Activated CD4-positive, alpha-beta T cell treated with anti-CD3 and anti-CD28 coated beads, Interleukin-2, amount 10 ng/mL, durations not matched to agents 7 days and 5 days (primary cell): ENCODE measurements at regions not wholly inside any gene's neighbourhood (a gene's known extent, or its start where the extent isn't known, plus 50 kb on each side); places are given as distances from the start of the nearest gene placed in this dataset.

Source experiments
- CTCF ChIA-PET: fragments of 350-600 bp; sonication (Branson Sonifier 250); formaldehyde crosslinking; loops from one replicate; lab custom pipeline; 2021; ENCODE audit warnings: antibody characterized with exemption; lab: Charles Lee
- POLR2A ChIA-PET: fragments of 350-600 bp; sonication (Branson Sonifier 250); formaldehyde crosslinking; loops from one replicate; lab custom pipeline; 2021; ENCODE audit warnings: antibody characterized with exemption; lab: Charles Lee
- DNase-seq: peaks from one replicate; pipeline ENCODE4 v3.0.0-alpha.2; 2020
- H3K27ac Mint-ChIP-seq: one replicate; pipeline ENCODE4 v1.8.0; 2021; ENCODE audit warnings: mild to moderate bottlenecking, moderate library complexity, mixed read lengths
- H3K27me3 Mint-ChIP-seq: one replicate; pipeline ENCODE4 v1.8.0; 2021; ENCODE audit warnings: mixed read lengths
- H3K36me3 Mint-ChIP-seq: one replicate; pipeline ENCODE4 v1.8.0; 2021; ENCODE audit warnings: low read depth, mixed read lengths
- H3K4me1 Mint-ChIP-seq: one replicate; pipeline ENCODE4 v1.8.0; 2021; ENCODE audit warnings: mixed read lengths
- H3K4me3 Mint-ChIP-seq: one replicate; pipeline ENCODE4 v1.8.0; 2021; ENCODE audit warnings: mild to moderate bottlenecking, moderate library complexity, mixed read lengths
- H3K9me3 Mint-ChIP-seq: one replicate; pipeline ENCODE4 v1.8.0; 2021; ENCODE audit warnings: mixed read lengths

DNA sequence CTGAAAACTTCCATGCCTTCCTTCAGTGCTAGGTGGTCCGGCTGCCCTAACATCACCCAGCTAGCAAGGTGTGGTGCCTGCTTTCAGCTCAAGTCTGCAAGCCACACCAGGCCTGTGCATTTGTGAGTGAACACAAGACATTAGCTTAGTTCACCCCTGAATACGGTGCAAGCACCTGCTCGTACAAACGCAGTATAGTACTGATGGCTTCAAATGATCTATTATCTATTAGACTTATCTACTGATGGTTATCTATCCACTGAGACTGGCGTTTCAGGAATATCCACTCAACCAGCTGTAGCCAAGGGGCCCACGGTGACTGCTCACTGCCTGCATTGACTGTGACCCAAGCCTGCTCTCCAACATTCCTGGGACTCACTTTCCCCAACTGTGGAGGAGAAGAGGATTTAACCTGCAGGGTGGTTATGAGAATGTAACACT, 155.9 kb downstream of the SHOX start:
- Mint-ChIP-seq H3K27ac (no peak overlapping the region), H3K27me3 (peaks cover 10% of the 10 kb centered on the region), H3K9me3 (no peaks in the 10 kb centered on the region), H3K4me3 (no peak overlapping the region), H3K4me1 (no peaks in the 10 kb centered on the region), H3K36me3 (no peaks in the 10 kb centered on the region)
- ChIA-PET CTCF (no interaction called here), POLR2A (no interaction called here)
- no peak for DNase-seq

DNA sequence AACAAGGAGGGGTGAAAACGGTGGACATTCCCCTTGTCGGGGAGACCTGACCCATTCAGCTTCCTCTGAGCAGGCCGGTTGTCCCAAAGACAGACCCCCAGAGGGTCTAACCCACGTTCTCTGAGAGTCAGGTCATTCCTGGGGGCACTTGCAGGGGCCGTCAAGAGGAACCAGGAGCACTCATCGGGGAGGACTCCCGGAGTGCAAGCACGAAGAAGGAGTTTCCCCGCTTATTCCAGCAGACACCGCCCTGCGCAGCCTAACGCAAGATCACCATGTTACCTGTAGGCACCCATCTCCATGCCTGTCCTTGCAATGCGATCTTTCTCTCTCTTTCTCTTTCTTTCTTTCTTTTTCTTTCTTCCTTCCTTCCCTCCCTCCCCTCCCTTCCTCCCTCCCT, 154.2 kb downstream of the SHOX start:
- Mint-ChIP-seq H3K4me3 (no peak overlapping the region), H3K4me1 (no peaks in the 10 kb centered on the region), H3K27me3 (no peaks in the 10 kb centered on the region), H3K27ac (no peak overlapping the region), H3K36me3 (no peaks in the 10 kb centered on the region), H3K9me3 (no peaks in the 10 kb centered on the region)
- CTCF ChIA-PET, result no interaction called here
- POLR2A ChIA-PET, result no interaction called here
- DNase-seq, result no peak

DNA sequence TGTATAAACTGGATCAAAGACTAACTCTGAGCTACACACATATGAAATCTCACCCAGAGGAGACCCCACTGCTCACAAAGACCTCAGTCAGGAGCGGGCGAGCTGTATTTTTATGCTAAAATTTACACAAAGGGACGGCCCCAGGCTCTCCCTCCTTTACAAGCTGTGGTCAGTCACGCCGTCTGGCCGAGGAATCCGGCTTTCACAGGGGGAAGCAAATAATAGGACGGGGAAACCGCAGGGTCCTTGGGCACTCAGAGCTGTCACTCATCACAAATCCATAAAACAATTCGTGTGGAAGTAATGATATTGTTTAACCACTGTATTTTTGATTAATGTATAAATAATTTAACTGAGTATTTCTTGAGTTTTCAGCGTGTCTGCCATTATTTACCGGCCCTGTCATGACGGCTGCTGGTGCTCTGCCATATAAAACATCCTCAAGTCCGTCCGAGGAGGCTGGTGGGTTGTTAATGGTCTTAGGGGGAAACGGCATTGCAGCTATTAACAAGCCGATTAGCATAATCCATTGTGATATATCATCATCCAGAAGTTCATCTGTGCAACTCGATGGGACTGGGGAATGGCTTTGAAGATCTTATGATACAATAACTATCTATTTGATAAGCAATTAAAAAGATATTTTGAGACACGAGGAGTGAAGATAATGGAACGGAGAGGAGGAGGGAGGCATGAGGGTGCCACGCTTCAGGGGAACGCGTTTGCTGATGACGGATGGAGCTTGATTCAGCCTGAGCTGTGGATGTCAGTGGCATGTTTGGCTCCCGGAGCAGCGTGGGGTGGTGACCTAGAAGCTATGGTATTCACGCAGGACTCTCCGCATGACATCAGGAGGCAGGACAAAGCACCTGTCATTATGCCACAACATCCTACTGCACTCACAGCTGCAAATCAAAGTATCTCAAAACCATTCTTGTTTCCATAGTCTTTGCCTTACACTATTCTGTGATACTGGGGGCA, 150.9 kb downstream of the SHOX start:
- Mint-ChIP-seq H3K36me3 (no peaks in the 10 kb centered on the region), H3K4me1 (no peaks in the 10 kb centered on the region), H3K27me3 (no peaks in the 10 kb centered on the region), H3K9me3 (peaks cover 3% of the 10 kb centered on the region), H3K4me3 (no peak overlapping the region), H3K27ac (no peak overlapping the region)
- CTCF ChIA-PET, result no interaction called here
- POLR2A ChIA-PET, result no interaction called here
- no peak for DNase-seq

DNA sequence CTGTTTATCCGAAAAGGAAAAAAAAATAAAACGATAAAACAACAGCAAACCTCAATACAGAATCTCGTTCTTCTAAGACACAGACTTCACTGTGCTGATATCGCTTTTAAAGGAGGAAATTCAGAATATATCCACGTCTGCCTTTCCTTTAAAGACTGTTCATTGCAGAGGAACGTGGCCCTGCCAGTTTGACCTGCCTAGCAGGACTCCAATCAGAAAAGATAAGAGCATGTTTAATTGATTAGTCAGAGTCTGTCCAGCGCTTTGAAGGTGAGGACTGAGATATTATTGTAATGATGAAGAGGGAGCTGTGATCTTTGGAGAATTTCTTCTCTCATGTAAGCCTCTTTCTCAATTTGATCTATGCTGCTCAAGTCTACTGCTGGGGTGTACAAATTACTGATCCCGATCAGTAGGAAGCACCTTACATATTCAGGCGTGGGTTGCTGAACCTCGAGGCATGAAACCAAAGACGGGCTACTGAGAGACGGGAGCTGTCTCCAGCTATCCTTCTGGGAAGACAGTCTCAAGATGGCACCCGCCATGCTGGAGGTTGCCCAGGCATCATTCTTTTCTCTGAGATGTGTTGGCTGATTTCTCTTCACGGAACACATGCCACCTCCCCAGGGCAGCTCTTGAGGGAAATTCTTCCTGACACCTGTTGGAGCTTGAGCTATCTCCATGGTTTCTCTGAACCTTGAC, 146.1 kb downstream of the SHOX start:
- H3K27me3 Mint-ChIP-seq, result no peaks in the 10 kb centered on the region
- H3K9me3 Mint-ChIP-seq, result peaks cover 3% of the 10 kb centered on the region
- ChIA-PET CTCF (no interaction called here), POLR2A (no interaction called here)
- H3K36me3 Mint-ChIP-seq, result no peaks in the 10 kb centered on the region
- DNase-seq, result no peak
- no peak overlapping the region for H3K27ac Mint-ChIP-seq
- H3K4me1 Mint-ChIP-seq, result no peaks in the 10 kb centered on the region
- no peak overlapping the region for H3K4me3 Mint-ChIP-seq

DNA sequence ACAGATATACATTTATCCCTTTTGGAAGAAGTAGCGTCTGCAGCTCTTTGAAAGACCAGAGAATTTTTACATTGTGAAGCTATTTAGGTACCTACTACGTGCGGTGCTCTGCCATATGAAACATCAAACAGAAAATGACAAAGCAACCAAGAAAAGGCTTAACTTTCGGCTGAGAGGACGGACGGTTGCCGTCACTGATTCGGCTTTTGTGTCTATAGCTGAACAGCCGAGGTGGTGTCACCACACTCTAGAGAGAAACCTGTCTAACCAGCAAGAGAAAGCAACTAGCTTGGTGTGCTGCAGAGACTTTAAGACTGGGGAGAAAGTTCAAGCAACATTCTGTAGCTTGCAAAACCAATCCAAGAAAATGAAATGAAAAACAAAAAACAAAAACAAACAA, 145.5 kb downstream of the SHOX start:
- Mint-ChIP-seq H3K4me3 (no peak overlapping the region), H3K4me1 (no peaks in the 10 kb centered on the region), H3K9me3 (peaks cover 3% of the 10 kb centered on the region), H3K36me3 (no peaks in the 10 kb centered on the region), H3K27me3 (no peaks in the 10 kb centered on the region), H3K27ac (no peak overlapping the region)
- CTCF ChIA-PET, result no interaction called here
- POLR2A ChIA-PET, result no interaction called here
- no peak for DNase-seq

DNA sequence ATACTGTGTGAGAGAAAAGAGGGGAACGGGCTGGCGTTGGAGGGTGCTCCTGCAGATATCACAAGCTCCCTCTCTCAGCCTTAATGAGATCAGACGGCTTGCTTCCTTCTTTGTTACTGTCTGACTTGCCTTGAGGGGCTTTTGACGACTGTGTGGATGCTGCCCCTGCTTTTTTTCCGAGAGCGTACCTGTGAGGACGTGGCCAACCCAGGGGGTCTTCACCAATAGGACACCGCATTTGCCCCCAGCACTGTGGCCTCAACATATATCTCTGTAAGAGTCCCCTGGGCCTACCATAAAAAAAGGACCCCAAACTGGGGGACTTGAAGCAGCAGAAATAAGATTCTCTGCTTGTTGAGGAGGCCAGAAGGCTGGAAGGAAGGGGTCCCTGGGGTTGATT, 143.9 kb downstream of the SHOX start:
- DNase-seq, result no peak
- Mint-ChIP-seq H3K27ac (no peak overlapping the region), H3K4me3 (no peak overlapping the region), H3K9me3 (peaks cover 6% of the 10 kb centered on the region), H3K36me3 (no peaks in the 10 kb centered on the region), H3K27me3 (no peaks in the 10 kb centered on the region), H3K4me1 (no peaks in the 10 kb centered on the region)
- POLR2A ChIA-PET, result no interaction called here
- CTCF ChIA-PET, result no interaction called here

DNA sequence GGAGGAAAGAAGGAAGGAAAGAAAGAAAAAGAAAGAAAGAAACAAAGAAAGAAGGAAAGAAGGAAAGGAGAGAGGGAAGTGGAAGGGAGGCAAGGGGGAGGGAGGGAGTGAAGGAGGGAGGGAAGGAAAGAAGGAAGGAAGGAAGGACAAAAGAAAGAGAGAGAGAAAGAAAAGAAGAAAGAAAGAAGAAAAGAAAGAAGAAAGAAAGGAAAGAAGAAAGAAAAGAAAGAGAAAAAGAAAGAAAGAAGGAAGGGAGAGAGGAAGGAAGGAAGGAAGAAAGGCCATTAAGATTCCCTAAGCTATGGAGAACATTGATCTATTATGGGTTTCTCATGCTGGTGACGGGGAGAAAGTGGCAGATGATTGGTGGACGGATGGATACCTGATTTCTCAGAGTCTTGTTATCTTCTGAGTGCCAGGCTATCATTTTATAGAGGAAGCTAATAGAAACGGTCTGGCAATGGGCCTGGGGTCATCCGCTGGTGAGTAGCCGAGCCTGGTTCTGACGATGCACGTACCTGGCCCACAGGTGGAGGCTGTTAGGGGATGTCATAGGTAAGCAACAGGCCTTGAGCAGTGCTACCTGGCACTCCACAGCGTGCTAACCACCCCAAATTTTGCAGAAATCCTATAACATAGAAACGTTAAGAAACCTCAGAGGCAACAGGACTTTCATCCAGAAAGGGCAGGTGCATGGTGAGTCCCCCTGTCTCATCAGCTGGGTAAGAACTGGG, 142.9 kb downstream of the SHOX start:
- Mint-ChIP-seq H3K9me3 (peaks cover 5% of the 10 kb centered on the region), H3K27ac (no peak overlapping the region), H3K27me3 (no peaks in the 10 kb centered on the region), H3K36me3 (no peaks in the 10 kb centered on the region), H3K4me3 (no peak overlapping the region), H3K4me1 (no peaks in the 10 kb centered on the region)
- no peak for DNase-seq
- ChIA-PET CTCF (no interaction called here), POLR2A (no interaction called here)

DNA sequence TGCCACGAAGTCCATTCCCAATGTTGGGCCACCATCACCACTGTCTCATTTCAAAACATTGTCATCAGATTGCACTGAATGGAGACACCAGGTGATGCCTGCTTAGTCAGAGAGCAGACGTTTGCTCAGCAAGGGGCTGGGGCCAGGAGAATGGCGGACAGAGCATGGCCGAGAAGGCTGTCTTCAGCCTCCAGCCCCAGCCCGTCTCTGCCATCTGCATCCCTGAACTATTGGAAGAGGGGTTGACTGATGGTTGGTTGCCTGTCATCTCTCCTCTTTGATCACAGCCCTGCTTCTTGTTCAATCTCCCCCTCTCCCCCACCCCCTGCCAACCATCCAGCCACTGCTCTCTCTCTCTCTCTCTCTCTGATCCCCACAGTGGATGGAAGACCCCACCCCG, 140.9 kb downstream of the SHOX start:
- H3K9me3 Mint-ChIP-seq, result peaks cover 11% of the 10 kb centered on the region
- H3K27ac Mint-ChIP-seq, result no peak overlapping the region
- H3K27me3 Mint-ChIP-seq, result no peaks in the 10 kb centered on the region
- no peak overlapping the region for H3K4me3 Mint-ChIP-seq
- ChIA-PET POLR2A (no interaction called here), CTCF (no interaction called here)
- H3K36me3 Mint-ChIP-seq, result no peaks in the 10 kb centered on the region
- no peak for DNase-seq
- H3K4me1 Mint-ChIP-seq, result no peaks in the 10 kb centered on the region

DNA sequence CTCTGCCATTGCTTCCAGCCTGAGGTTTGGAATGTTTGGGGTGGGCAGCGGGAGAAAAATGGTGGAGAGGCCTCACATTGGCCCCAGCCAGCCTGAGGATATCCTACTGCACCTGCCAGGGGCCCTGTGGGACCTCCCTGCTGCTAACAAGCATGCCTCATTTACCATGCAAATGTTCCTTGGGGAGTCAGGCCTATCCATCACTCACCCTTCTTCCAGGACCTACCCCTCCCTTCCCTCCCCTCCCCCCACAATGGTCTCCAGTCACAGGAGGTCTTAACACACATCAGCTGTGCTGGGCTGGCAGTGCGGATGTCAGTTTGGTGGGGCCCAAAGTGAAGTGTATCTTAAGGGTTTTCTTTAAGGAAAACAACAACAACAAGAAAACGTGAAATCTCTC, 139.2 kb downstream of the SHOX start:
- DNase-seq, result no peak
- H3K4me1 Mint-ChIP-seq, result no peaks in the 10 kb centered on the region
- H3K9me3 Mint-ChIP-seq, result peaks cover 11% of the 10 kb centered on the region
- no peak overlapping the region for H3K27ac Mint-ChIP-seq
- ChIA-PET CTCF (no interaction called here), POLR2A (no interaction called here)
- no peaks in the 10 kb centered on the region for H3K27me3 Mint-ChIP-seq
- no peak overlapping the region for H3K4me3 Mint-ChIP-seq
- H3K36me3 Mint-ChIP-seq, result no peaks in the 10 kb centered on the region

DNA sequence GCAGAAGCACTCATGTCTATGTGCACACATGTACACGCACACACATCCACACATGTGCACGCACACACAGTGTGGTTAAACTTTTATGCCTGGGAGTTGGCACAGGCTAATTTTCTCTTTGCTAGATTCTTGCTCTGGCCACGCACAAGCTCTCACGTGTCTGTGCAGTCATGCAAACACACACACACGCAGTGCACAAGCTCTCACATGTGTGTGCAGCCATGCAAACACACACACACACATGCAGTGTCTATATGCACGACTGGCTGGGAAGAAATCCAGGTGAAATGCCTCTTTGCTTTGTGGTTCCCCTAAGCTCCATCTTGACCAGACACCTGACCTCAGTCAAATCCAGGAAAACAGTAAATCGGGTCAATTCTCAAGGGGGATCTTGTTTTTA, 138.0 kb downstream of the SHOX start:
- no peaks in the 10 kb centered on the region for H3K27me3 Mint-ChIP-seq
- H3K4me1 Mint-ChIP-seq, result no peaks in the 10 kb centered on the region
- POLR2A ChIA-PET, result no interaction called here
- no peak for DNase-seq
- H3K36me3 Mint-ChIP-seq, result no peaks in the 10 kb centered on the region
- H3K9me3 Mint-ChIP-seq, result peaks cover 11% of the 10 kb centered on the region
- CTCF ChIA-PET, result no interaction called here
- H3K27ac Mint-ChIP-seq, result no peak overlapping the region
- no peak overlapping the region for H3K4me3 Mint-ChIP-seq

DNA sequence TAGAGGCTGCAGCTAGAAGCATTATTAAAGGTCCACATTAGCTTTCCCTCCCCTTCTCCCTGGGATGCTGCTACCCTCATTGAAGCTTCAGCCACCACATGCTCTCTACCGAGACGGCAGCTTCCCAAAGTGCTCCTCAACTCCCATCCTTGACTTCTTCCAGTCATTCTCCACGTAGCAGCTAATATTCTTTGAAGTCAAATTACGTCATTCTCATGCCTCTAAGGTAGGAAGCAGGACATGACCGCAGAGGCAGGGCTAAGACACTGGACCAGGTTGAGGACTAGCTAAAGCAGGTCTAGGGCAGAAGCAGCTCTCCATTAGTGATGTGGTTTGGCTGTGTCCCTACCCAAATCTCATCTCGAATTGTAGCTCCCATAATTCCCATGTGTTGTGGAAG, 128.3 kb downstream of the SHOX start:
- Mint-ChIP-seq H3K4me1 (no peaks in the 10 kb centered on the region), H3K9me3 (no peaks in the 10 kb centered on the region), H3K27me3 (no peaks in the 10 kb centered on the region), H3K36me3 (no peaks in the 10 kb centered on the region), H3K27ac (no peak overlapping the region), H3K4me3 (no peak overlapping the region)
- ChIA-PET POLR2A (no interaction called here), CTCF (no interaction called here)
- DNase-seq, result no peak

DNA sequence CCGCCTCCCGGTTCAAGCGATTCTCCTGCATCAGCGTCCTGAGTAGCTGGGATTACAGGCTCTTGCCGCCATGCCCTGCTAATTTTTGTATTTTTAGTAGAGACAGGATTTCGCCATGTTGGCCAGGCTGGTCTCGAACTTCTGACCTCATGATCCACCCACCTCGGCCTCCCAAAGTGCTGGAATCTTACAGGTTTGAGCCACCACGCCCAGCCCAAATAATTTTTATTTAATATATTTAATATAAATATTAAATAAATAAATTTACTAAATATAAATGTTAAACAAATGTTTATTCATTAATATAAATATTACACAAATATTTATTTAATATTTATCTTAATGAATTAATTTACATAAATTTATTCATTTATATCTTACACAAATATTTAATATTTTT, 120.2 kb downstream of the SHOX start:
- Mint-ChIP-seq H3K36me3 (no peaks in the 10 kb centered on the region), H3K9me3 (no peaks in the 10 kb centered on the region), H3K27ac (no peak overlapping the region), H3K27me3 (no peaks in the 10 kb centered on the region), H3K4me3 (no peak overlapping the region), H3K4me1 (no peaks in the 10 kb centered on the region)
- ChIA-PET CTCF (no interaction called here), POLR2A (no interaction called here)
- DNase-seq, result no peak

DNA sequence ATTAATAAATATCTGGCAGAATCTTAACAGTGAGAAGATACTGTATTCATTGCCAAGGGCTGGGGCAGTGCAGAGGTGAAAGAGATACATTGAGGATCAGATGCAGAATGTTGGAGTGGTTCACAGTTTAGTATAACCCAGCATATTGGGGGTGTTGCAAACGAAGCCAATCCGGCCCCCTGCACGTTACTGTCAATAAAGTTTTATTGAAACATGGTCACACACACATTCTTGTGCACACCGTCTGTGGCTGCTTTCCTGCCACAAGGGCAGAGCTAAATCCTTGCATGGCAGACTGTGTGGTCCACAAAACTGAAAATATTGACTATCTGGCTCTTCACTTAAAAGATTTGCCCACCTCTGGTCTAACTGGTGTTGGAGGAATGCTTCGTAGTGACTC, 119.7 kb downstream of the SHOX start:
- H3K4me1 Mint-ChIP-seq, result no peaks in the 10 kb centered on the region
- no peak for DNase-seq
- H3K4me3 Mint-ChIP-seq, result no peak overlapping the region
- H3K36me3 Mint-ChIP-seq, result no peaks in the 10 kb centered on the region
- H3K9me3 Mint-ChIP-seq, result peaks cover 1% of the 10 kb centered on the region
- ChIA-PET CTCF (no interaction called here), POLR2A (no interaction called here)
- H3K27me3 Mint-ChIP-seq, result no peaks in the 10 kb centered on the region
- H3K27ac Mint-ChIP-seq, result no peak overlapping the region
